ENCODE measurements at regions not wholly inside any gene's neighbourhood (a gene's known extent, or its start where the extent isn't known, plus 50 kb on each side); places are given as distances from the start of the nearest gene placed in this dataset.

DNA sequence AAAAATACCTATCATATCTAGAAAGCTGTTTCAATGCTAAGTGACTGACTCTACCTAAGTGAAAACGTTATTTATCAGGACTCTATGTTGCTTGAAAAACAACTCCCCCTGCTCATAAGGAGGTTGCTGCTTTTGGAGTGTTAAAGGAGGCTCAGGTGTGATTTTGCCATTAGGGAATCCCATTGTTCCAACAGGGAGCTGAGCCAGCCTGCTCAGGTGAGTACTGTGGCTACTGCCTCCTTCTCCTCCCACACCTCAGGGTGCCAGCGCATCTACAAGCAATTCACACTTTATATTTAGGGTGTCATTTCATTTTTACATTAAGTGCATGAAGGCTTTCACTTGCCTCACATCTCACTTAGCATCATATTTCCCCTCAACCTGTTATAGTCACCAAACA, 84.7 kb downstream of the SEM1 start:
- DNase-seq (ENCODE audit: low spot score) = no peak
- no peaks in the 10 kb centered on the region for H3K4me1 Mint-ChIP-seq (ENCODE audit: low read depth)

DNA sequence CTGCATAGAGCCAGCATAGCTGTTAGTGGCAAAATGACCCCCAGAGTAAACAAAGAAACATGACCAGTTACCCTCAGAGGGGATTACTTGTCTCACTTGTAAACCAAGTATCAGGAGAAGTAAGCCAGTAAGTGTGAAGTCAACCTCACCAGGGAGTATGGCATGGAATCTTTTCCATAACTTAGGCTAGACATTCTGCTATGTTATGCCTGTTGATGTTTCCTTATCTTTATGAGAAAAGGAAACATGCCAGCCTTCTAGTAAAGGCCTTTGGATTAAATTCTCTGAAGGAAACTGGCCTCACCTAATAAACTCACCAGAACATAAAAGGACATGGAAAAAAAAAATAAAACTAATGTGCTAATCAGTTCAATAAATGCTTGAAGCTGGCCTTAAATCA, 87.7 kb downstream of the SEM1 start:
- Mint-ChIP-seq H3K4me1 (ENCODE audit: low read depth) (no peaks in the 10 kb centered on the region), H3K27ac (ENCODE audit: unreplicated experiment) (no peak overlapping the region), H3K27me3 (ENCODE audit: low read depth) (no peaks in the 10 kb centered on the region), H3K36me3 (ENCODE audit: low read depth) (peaks cover 4% of the 10 kb centered on the region), H3K4me3 (ENCODE audit: unreplicated experiment) (no peak overlapping the region), H3K9me3 (ENCODE audit: low read depth) (peaks cover 30% of the 10 kb centered on the region)
- no peak for TF ChIP-seq CTCF (IDR thresholded peaks at IDR 0.05)
- no peak for DNase-seq (ENCODE audit: low spot score)

More for the DNA sequence above, 84.7 kb downstream of the SEM1 start:
- peaks cover 6% of the 10 kb centered on the region for H3K36me3 Mint-ChIP-seq (ENCODE audit: low read depth)
- H3K9me3 Mint-ChIP-seq (ENCODE audit: low read depth) = peaks cover 27% of the 10 kb centered on the region
- no peak overlapping the region for H3K4me3 Mint-ChIP-seq (ENCODE audit: unreplicated experiment)
- no peaks in the 10 kb centered on the region for H3K27me3 Mint-ChIP-seq (ENCODE audit: low read depth)
- no peak for TF ChIP-seq CTCF (IDR thresholded peaks at IDR 0.05)
- no peak overlapping the region for H3K27ac Mint-ChIP-seq (ENCODE audit: unreplicated experiment)

DNA sequence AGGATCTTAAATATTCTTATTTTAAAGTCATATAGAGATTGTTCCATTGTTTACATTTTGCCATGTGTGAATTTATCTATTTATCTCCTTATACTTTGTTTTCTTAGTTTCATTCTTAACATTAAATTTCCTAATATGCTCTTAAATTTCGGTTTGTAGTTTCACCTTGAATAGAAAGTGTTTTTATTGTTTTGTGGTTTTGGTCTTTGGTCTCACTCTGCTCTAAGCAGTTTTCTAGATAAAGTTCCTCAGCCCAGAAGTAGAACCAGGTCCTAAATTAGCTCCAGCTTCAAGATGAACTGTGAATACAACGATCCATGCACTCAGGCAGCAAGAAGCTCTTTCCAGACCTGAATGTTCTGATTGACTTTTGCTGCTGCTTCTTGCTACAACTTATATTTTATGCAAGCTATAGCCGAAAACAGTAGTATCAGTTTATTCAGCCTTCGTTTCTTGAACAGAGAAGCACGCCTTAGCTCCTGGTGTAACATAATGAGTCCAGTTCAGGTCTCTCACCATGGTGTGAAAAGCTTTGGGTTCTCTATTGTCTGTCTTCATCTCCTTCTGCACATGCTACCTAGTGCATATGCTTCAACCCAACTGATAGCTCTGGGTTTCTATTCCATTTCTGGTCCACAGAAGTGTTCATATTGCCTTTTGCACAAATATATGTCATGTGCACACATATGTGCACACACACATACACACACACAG, 95.3 kb downstream of the SEM1 start:
- H3K4me3 Mint-ChIP-seq (ENCODE audit: unreplicated experiment) = no peak overlapping the region
- TF ChIP-seq CTCF (IDR thresholded peaks at IDR 0.05) = no peak
- H3K27me3 Mint-ChIP-seq (ENCODE audit: low read depth) = no peaks in the 10 kb centered on the region
- H3K27ac Mint-ChIP-seq (ENCODE audit: unreplicated experiment) = no peak overlapping the region
- no peak for DNase-seq (ENCODE audit: low spot score)
- no peaks in the 10 kb centered on the region for H3K36me3 Mint-ChIP-seq (ENCODE audit: low read depth)
- peaks cover 37% of the 10 kb centered on the region for H3K9me3 Mint-ChIP-seq (ENCODE audit: low read depth)
- no peaks in the 10 kb centered on the region for H3K4me1 Mint-ChIP-seq (ENCODE audit: low read depth)

DNA sequence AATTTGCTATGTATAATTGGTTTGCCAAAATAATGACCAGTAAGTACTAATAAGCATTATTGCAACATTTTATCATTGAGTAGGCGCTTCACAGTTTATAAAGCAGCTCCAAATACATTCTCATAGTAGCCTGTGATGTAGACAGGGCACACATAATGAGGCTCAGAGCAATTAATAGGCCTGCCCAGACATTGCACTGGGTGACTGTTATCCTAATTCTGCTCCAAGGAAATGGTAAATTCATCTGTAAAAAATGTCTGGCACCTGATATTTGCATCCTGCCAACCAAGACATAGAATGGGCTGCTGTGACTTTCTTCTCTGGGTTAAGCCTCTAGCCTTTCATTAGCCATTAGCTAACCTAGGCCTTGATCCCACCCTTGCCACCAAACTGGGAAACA, 97.6 kb downstream of the SEM1 start:
- Mint-ChIP-seq H3K9me3 (ENCODE audit: low read depth) (peaks cover 22% of the 10 kb centered on the region), H3K4me1 (ENCODE audit: low read depth) (no peaks in the 10 kb centered on the region), H3K27me3 (ENCODE audit: low read depth) (no peaks in the 10 kb centered on the region), H3K27ac (ENCODE audit: unreplicated experiment) (no peak overlapping the region), H3K36me3 (ENCODE audit: low read depth) (no peaks in the 10 kb centered on the region), H3K4me3 (ENCODE audit: unreplicated experiment) (no peak overlapping the region)
- TF ChIP-seq CTCF (IDR thresholded peaks at IDR 0.05) = no peak
- no peak for DNase-seq (ENCODE audit: low spot score)

- Mint-ChIP-seq H3K9me3 (ENCODE audit: low read depth) (no peaks in the 10 kb centered on the region), H3K27ac (ENCODE audit: unreplicated experiment) (no peak overlapping the region), H3K27me3 (ENCODE audit: low read depth) (peaks cover 8% of the 10 kb centered on the region), H3K4me1 (ENCODE audit: low read depth) (no peaks in the 10 kb centered on the region), H3K36me3 (ENCODE audit: low read depth) (no peaks in the 10 kb centered on the region), H3K4me3 (ENCODE audit: unreplicated experiment) (no peak overlapping the region)
- no peak for DNase-seq (ENCODE audit: low spot score)
- TF ChIP-seq CTCF (IDR thresholded peaks at IDR 0.05) = no peak
Observed at GRCh38 chr7:96605045-96605716, 104.5 kb downstream of the SEM1 start.
